Activated CD8-positive, alpha-beta memory T cell treated with anti-CD3 and anti-CD28 coated beads, Interleukin-2, amount 50 U/mL, for 1 hour (primary cell): ENCODE measurements at regions not wholly inside any gene's neighbourhood (a gene's known extent, or its start where the extent isn't known, plus 50 kb on each side); places are given as distances from the start of the nearest gene placed in this dataset.
"Not testable (repeated sequence)": the region's sequence is repeated elsewhere in the genome, so short reads cannot be mapped to it uniquely, and the experiment has no call there.

Experiments
- DNase-seq: peaks from one replicate; pipeline ENCODE4 v3.0.0-alpha.2; 2020; ENCODE audit errors: extremely low read depth

- DNase-seq = no peak
Observed at GRCh38 chr11:87767615-87768014, 407.6 kb downstream of the RAB38 start.

DNA sequence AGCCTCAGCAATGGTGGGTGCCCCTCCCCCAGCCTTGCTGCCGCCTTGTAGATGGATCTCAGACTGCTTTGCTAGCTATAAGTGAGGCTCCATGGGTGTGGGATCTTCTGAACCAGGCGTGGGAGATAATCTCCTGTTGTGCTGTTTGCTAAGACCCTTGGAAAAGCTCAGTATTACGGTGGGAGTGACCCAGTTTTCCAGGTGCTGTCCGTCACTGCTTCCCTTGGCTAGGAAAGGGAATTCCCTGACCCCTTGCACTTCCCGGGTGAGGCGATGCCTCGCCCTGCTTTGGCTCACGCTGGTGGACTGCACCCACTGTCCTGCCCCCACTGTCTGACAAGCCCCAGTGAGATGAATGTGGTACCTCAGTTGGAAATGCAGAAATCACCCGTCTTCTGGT lies 411.2 kb downstream of the RAB38 start:
- DNase-seq = not testable (repeated sequence)

DNA sequence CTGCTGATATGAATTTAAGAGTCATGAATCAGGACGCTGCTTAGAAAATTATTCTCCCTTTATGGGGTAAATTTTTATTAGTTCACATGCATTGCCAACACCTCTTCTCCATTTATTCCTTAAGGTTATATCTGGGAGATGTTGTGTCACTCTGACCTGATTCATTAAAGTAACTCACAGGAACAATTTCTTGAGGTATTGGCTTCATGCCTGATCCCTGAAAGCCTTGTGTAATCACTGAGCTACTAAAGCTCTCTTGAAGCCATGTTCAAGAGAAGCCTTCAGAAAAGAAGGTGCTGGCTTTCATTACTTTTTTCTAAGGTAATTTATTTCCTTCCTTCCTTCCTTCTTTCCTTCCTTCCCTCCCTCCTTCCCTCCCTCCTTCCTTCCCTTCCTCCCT lies 420.6 kb downstream of the RAB38 start:
- no peak for DNase-seq

GRCh38 chr11:87753143-87753542 lies 422.1 kb downstream of the RAB38 start:
- no peak for DNase-seq

- no peak for DNase-seq
Observed at GRCh38 chr11:87743007-87743406, 432.2 kb downstream of the RAB38 start.

GRCh38 chr11:87740968-87741367 lies 434.3 kb downstream of the RAB38 start:
- no peak for DNase-seq

GRCh38 chr11:87740451-87740850 lies 434.8 kb downstream of the RAB38 start:
- no peak for DNase-seq

DNA sequence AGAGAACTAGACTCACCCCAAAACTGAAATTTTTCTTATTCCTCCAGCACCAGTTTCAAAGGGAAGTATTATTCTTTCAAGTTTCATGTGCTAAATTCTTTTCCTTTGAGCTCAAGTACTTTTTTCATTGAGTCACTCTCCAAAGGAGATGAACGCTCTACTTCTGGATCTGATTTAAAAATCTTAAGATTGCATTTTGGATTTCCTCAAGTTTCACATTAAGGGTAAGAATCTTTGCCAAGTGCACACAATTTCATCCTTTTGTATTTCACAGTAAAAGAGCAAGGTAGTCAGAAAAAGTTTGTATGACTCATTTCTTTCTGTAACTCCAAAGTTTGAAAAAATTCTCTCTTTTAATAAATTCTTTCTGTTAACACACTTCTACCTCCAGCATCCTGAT lies 435.5 kb downstream of the RAB38 start:
- no peak for DNase-seq

DNA sequence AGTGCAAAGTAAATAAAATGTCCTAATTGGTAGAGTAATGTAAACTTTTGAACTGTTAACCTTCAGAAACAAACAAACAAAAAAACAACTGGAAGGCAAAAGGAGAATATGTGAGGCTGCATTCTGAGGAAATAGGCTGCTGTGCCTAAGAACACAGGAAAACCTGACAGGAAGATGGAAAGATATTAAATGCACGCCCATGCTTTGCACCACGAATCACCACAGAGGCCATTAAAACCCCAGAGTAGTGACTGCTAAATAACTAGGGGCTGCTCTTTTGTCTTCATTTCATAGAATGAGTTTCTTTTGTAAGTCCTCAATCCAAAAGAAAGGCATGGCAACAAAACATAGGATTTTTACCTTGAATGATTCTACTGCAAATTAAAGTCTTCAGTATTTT lies 436.0 kb downstream of the RAB38 start:
- no peak for DNase-seq

- DNase-seq = no peak
Observed at GRCh38 chr11:87736928-87737327, 438.3 kb downstream of the RAB38 start.

DNA sequence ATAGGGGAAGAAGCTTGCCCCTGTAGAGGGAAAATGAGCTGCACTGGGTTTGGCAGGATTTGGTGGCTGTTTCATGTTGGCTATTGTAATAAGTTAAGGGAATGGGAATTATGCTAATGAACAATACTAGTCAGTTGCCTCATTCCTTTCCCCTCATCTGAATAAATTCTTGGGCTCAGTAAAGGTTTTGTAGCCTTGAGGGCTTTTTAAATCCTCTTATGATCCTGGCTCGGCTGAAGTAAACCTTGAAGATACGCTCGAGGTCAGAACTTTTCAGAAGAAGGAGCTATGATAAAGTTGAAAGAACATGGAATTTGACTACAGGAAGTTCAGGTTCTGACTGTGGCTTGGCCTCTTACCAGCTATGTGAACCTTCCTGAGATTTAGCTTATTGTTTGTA lies 448.7 kb downstream of the RAB38 start:
- no peak for DNase-seq

DNA sequence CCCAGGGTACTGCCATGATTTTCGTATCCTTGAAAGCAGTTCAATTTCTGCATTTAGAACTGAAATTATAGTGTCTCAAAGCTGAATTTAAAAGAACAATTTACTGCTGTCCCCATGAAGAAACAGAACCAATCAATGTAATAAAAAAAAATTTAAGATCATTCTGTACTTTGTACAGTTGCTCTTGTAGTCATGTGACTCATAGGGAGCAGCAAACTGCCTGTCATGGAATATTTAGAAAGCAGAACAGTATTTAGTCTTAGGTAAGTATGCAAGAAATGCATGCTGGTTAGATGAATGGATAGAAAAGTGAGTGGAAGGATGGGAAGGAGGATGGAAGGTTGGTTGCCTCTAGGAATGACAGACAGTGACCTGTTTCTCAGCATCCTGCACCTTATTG lies 450.9 kb downstream of the RAB38 start:
- DNase-seq = no peak

DNA sequence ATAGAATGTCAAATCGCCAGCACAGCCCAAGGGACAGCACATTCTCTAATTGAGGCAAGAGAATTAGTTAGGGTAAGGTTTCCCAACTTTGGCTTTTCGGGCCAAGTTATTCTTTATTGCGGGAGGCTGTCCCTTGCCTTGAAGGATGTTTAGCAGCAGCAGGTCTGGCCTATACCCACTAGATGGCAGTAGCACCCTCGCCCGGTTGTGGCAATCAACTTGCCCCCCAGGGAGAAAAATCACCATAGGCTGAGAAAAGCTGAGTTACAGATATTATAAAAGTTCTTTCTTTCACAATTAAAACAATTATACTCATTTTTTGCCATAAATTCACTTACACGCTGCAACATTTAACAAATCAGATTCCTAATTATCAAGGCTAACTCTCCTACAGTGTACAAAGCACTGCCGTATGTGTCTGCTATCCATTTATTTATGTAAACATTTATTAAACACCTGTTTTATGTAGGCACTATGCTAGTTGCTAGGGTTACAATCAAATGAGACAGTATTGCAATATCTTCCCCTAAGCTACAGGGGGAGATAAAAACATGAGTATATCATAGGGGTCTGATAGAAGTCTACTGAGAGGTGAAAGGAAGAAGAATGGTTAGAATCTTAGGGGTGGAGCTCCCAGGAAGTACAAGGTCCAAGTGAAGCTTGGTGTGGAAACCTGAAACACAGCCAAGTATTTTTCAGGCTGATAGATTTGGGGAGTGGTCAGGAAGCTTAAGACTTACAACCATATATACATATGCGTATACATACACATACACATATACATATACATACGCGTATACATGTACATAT lies 452.3 kb downstream of the RAB38 start:
- no peak for DNase-seq

DNA sequence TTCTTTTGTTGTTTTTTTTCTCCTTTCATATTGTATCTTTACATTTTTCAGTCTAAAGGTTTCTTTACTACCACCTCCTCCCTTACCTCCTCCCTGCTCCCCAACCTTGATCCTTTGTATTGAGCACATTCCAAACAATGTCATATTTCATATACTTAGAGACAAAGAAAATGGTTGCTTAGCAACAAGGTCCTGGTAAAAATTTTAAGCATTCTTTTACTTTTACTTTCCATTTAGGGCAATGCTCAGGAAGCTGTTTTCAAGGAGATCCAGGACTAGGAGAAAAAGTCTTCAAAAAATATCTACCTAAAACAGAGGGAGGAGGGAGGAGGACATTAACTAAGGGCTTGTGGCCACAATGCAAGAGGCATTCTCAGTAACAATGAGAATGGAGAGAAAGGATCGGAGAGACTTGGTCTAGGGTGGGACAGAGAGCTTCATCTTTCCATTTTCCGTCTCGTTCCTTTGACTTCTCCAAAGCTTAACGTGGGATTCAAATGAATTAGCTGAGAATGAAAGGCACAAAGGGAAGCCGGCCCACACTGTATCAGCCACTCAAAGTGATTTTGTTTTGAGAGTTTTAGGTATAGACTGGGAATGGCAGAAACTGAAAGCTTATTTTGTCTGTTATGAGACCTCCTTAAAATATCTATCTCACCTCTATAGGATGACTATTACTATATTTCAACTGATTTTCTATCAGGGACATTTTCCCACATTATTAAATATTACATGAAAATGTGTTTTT lies 455.7 kb downstream of the RAB38 start:
- DNase-seq = no peak

DNA sequence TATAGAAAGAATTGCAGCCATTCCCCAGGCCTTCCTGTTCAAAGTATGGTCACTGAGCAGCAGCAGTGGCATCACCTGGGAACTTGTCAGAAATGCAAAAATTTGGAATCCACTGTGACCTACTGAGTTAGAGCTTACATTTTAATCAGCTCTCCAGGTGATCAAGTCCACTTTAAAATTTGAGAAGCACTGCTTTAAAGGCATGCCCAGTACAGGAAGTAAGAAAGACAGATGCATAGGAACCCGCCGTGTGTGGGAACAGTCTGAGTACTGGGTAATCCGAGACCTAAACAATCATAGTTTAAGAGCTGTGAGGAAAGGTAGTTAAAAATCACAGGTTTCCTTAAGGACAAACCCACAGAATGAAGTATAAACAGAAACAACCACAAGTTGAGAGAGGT lies 462.4 kb downstream of the RAB38 start:
- no peak for DNase-seq

DNA sequence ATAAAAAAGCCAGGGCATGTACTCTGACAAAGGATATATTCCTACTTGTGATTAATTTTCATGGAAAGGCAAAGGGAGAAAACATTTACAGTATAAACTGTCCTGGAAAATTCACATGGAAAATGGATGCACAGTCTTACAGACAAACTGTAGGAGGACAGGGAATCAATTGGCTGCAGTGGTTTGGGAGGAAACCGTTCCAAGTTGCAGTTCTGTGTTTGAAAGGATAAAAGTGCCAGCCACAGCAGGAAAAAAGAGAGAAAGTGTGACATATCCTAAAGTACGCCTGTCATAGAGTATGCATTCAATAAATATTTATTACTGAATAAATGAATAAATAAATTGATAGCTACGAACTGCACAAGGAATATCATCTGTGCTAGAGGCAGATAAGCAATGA lies 462.9 kb downstream of the RAB38 start:
- DNase-seq = no peak

DNA sequence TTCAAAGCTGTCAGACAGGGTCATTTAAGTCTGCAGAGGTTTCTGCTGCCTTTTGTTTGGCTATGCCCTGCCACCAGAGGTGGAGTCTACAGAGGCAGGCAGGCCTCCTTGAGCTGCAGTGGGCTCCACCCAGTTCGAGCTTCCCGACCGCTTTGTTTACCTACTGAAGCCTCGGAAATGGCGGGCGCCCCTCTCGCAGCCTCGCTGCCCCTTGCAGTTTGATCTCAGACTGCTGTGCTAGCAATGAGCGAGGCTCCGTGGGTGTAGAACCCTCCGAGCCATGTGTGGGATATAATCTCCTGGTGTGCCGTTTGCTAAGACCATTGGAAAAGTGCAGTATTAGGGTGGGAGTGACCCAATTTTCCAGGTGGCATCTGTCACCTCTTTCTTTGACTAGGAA lies 471.7 kb downstream of the RAB38 start:
- DNase-seq = not testable (repeated sequence)

- no peak for DNase-seq
Observed at GRCh38 chr11:87675993-87676392, 499.2 kb downstream of the RAB38 start.

GRCh38 chr11:87666730-87667129 lies 508.5 kb downstream of the RAB38 start:
- no peak for DNase-seq

GRCh38 chr11:87662287-87662686 lies 513.0 kb downstream of the RAB38 start:
- DNase-seq = no peak

- no peak for DNase-seq
Observed at GRCh38 chr11:87660926-87661660, 514.1 kb downstream of the RAB38 start.

GRCh38 chr11:87659807-87660206 lies 515.4 kb downstream of the RAB38 start:
- DNase-seq = no peak

GRCh38 chr11:87645626-87646025 lies 529.6 kb downstream of the RAB38 start:
- DNase-seq = no peak
